ENCODE measurements at regions not wholly inside any gene's neighbourhood (a gene's known extent, or its start where the extent isn't known, plus 50 kb on each side); places are given as distances from the start of the nearest gene placed in this dataset.

DNA sequence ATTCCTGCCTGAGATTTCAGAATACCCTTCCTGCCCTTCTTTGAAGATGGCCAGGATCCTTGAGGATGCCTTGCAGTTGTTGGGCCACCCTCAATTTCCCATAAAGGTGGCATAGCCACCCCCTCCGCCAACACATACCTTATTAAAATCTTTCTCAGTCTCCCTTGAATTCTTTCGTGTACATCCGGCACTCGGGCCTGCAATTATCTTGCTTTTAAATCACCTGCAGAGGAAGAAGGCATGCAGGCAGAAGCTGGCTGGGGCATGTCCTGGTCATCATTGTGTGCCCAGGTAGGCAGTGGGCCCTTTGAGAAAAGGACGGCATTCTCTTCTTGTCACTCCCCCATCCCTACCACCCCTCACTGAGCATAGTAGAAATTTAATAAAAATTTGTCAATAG, 189.5 kb upstream of the LYZL1 start:
- Histone ChIP-seq H2AFZ (ENCODE audit: insufficient read depth, low read depth, low read length, poor library complexity, severe bottlenecking) (no peak overlapping the region), H3K9ac (ENCODE audit: insufficient read depth, low read length, poor library complexity, severe bottlenecking) (no peak overlapping the region), H3K27ac (ENCODE audit: low read depth in 1 of 2, low read length in 2 of 2) (no peak overlapping the region), H3K4me3 (replicated peaks in 1 of 3; ENCODE audit: low read depth in 2 of 3, low read length in 3 of 3) (no peak overlapping the region), H3K36me3 (replicated peaks in 1 of 2; ENCODE audit: control insufficient read depth in 1 of 2, insufficient read depth in 2 of 2, low read length in 2 of 2) (no peaks in the 10 kb centered on the region), H3K4me2 (replicated peaks; ENCODE audit: extremely low read depth, low read length, poor library complexity, severe bottlenecking) (no peak overlapping the region), H3K4me1 (ENCODE audit: control insufficient read depth in 1 of 2, insufficient read depth in 2 of 2, low read length in 2 of 2) (no peaks in the 10 kb centered on the region), H3K9me3 (replicated peaks in 1 of 2; ENCODE audit: control insufficient read depth in 1 of 2, insufficient read depth in 1 of 2, low read length in 2 of 2) (no peaks in the 10 kb centered on the region), H4K20me1 (ENCODE audit: insufficient read depth, low read length) (no peaks in the 10 kb centered on the region), H3K27me3 (ENCODE audit: control insufficient read depth in 2 of 2, insufficient read depth in 2 of 2, low read length in 2 of 2) (no peaks in the 10 kb centered on the region), H3K79me2 (ENCODE audit: insufficient read depth, low read length) (no peaks in the 10 kb centered on the region)
- no peak for DNase-seq
- 94% methylated on average over 4 of the region's 5 CpGs for WGBS (ENCODE audit: insufficient coverage)
- peaks cover 0 to 11% (median 1%) of the 10 kb centered on the region in 7 donors for H3K9me3 Mint-ChIP-seq
- H3K4me3 Mint-ChIP-seq = no peak overlapping the region
- H3K36me3 Mint-ChIP-seq = no peaks in the 10 kb centered on the region
- TF ChIP-seq, protein P1, sequence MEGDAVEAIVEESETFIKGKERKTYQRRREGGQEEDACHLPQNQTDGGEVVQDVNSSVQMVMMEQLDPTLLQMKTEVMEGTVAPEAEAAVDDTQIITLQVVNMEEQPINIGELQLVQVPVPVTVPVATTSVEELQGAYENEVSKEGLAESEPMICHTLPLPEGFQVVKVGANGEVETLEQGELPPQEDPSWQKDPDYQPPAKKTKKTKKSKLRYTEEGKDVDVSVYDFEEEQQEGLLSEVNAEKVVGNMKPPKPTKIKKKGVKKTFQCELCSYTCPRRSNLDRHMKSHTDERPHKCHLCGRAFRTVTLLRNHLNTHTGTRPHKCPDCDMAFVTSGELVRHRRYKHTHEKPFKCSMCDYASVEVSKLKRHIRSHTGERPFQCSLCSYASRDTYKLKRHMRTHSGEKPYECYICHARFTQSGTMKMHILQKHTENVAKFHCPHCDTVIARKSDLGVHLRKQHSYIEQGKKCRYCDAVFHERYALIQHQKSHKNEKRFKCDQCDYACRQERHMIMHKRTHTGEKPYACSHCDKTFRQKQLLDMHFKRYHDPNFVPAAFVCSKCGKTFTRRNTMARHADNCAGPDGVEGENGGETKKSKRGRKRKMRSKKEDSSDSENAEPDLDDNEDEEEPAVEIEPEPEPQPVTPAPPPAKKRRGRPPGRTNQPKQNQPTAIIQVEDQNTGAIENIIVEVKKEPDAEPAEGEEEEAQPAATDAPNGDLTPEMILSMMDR (IDR thresholded peaks at IDR 0.05) = no peak
- no peaks in the 10 kb centered on the region for H3K4me1 Mint-ChIP-seq
- no peak overlapping the region for H3K27ac Mint-ChIP-seq
- intact Hi-C loops (cut with micrococcal nuclease) = no loop called here
- peaks cover 3 to 19% (median 7%) of the 10 kb centered on the region in 3 donors for H3K27me3 Mint-ChIP-seq (ENCODE audit: low read depth in 3 of 3)

DNA sequence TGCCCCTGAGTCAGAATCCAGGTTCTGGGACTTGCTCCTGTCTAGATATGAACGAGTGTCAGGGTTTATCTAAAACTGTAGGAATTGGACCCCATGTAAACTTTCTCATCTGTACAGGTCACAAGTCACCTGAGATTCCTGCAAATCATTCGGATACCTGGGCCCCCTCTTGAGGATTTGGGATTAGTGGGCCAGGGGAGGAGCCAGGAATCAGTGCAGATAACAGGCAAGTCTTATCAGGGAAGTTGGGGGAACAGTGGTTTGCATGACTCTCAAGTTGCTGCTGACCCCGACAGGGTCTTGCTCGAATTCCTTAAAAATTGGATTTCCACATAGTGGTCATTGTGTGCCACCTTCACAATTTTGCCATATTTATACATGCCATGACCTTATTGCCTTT, 188.4 kb upstream of the LYZL1 start:
- H3K27ac ChIP-seq (ENCODE audit: low read depth in 1 of 2, low read length in 2 of 2) = no peak overlapping the region
- no peak overlapping the region for H2AFZ ChIP-seq (ENCODE audit: insufficient read depth, low read depth, low read length, poor library complexity, severe bottlenecking)
- 91% methylated on average over 4 of the region's 4 CpGs for WGBS (ENCODE audit: insufficient coverage)
- no peak overlapping the region for H3K4me3 ChIP-seq (replicated peaks in 1 of 3; ENCODE audit: low read depth in 2 of 3, low read length in 3 of 3)
- no peaks in the 10 kb centered on the region for H3K36me3 ChIP-seq (replicated peaks in 1 of 2; ENCODE audit: control insufficient read depth in 1 of 2, insufficient read depth in 2 of 2, low read length in 2 of 2)
- H3K79me2 ChIP-seq (ENCODE audit: insufficient read depth, low read length) = no peaks in the 10 kb centered on the region
- Mint-ChIP-seq H3K4me1 (no peaks in the 10 kb centered on the region), H3K9me3 (peaks cover 0 to 11% (median under 1%) of the 10 kb centered on the region in 7 donors), H3K36me3 (no peaks in the 10 kb centered on the region), H3K4me3 (no peak overlapping the region), H3K27ac (no peak overlapping the region), H3K27me3 (ENCODE audit: low read depth in 3 of 3) (peaks cover 3 to 17% (median 7%) of the 10 kb centered on the region in 3 donors)
- H3K9me3 ChIP-seq (replicated peaks in 1 of 2; ENCODE audit: control insufficient read depth in 1 of 2, insufficient read depth in 1 of 2, low read length in 2 of 2) = no peaks in the 10 kb centered on the region
- intact Hi-C loops (cut with micrococcal nuclease) = no loop called here
- H4K20me1 ChIP-seq (ENCODE audit: insufficient read depth, low read length) = no peaks in the 10 kb centered on the region
- no peak for DNase-seq
- H3K4me1 ChIP-seq (ENCODE audit: control insufficient read depth in 1 of 2, insufficient read depth in 2 of 2, low read length in 2 of 2) = no peaks in the 10 kb centered on the region
- H3K4me2 ChIP-seq (replicated peaks; ENCODE audit: extremely low read depth, low read length, poor library complexity, severe bottlenecking) = no peak overlapping the region
- H3K27me3 ChIP-seq (ENCODE audit: control insufficient read depth in 2 of 2, insufficient read depth in 2 of 2, low read length in 2 of 2) = no peaks in the 10 kb centered on the region
- H3K9ac ChIP-seq (ENCODE audit: insufficient read depth, low read length, poor library complexity, severe bottlenecking) = no peak overlapping the region
- TF ChIP-seq, protein P1 (IDR thresholded peaks at IDR 0.05) = no peak
